GM12864 (cell line): ENCODE measurements at regions not wholly inside any gene's neighbourhood (a gene's known extent, or its start where the extent isn't known, plus 50 kb on each side); places are given as distances from the start of the nearest gene placed in this dataset.

Experiments used
- DNase-seq: peaks from one replicate; pipeline ENCODE4 v3.0.0-alpha.2; 2011; ENCODE audit warnings: low read depth
- H3K4me3 ChIP-seq: 2 replicates; pipeline ENCODE4 v1.5.1; 2011; ENCODE audit warnings: mild to moderate bottlenecking, low read depth, low read length, control low read depth
- CTCF ChIP-seq: IDR thresholded peaks from 2 replicates; pipeline ENCODE4 v1.5.1; 2011; ENCODE audit warnings: low read depth, mild to moderate bottlenecking, moderate library complexity, low read length, control low read depth, inconsistent platforms; ENCODE audit errors: missing control alignments

- TF ChIP-seq CTCF, result no peak
- no peak for DNase-seq
These were observed 102.7 kb upstream of the MLIP start for GRCh38 chr6:54008589-54008988.

GRCh38 chr6:54009052-54009654 lies 102.1 kb upstream of the MLIP start:
- no peak for TF ChIP-seq CTCF
- DNase-seq, result no peak
- no peak overlapping the region for H3K4me3 ChIP-seq

More at GRCh38 chr6:54008589-54008988, 102.7 kb upstream of the MLIP start:
- H3K4me3 ChIP-seq, result no peak overlapping the region

DNA sequence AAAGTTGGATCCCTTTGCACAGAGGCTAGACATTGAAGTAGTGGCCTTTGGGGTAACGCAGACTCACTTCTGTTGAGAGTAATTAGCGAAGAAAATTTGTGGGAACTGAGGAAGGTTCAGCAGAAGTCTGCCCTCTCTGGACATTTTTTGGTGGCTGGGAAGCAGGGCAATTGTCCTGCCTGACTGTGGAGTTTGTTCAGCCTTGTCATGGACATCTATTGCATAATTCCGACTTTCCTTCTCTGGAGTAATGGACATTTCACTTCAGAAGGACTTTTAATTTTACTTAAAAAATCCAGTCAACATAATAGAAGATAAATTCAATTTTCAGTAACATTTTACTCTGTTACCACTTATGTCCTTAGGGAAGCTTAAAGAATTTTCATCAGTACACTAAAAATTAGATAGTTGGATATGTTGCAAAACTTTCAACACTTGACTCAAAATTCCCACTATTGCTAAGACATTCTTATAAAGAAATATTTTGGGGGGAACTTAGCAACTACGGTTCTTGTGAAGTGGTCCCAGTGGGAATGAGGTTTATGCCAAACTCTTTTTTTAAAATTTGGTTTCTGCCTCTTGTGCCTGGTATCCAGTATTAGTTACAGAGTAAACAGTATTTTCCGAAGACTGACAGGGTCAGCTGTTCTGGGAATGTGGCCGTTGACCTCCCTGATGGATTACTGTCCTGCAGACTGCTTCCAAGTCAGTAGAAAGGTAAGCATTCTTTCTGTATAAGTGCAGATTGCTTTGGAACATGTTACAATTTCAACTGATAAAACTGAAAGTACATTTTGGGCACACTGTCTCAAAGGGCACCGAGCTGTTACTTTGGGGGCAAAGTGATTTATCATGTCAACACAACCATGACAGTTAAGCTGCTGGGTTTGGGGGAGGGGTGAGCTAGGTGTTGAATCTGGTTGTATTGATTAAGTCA lies 100.6 kb upstream of the MLIP start:
- no peak for DNase-seq
- no peak for TF ChIP-seq CTCF
- H3K4me3 ChIP-seq, result no peak overlapping the region

- DNase-seq, result no peak
- TF ChIP-seq CTCF, result no peak
- H3K4me3 ChIP-seq, result no peak overlapping the region
These were observed 100.0 kb upstream of the MLIP start for GRCh38 chr6:54011277-54011648.

- no peak overlapping the region for H3K4me3 ChIP-seq
- no peak for DNase-seq
- TF ChIP-seq CTCF, result no peak
These were observed 97.3 kb upstream of the MLIP start for GRCh38 chr6:54013966-54014365.

DNA sequence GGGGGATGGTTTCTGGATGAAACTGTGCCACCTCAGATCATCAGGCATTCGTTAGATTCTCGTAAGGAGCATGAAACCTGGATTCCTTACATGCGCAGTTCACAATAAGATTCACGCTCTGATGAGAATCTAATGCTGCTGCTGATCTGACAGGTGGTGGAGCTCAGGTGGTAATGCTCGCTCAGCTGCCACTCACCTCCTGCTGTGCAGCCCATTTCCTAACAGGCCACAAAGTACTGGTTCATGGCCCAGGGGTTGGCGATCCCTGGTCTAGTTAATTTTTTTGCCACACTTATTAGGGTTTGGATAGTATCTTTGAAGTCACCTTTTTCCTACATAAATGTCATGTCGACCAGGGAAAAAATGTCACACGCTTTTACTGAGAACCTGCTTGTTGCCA lies 96.8 kb upstream of the MLIP start:
- TF ChIP-seq CTCF, result no peak
- no peak overlapping the region for H3K4me3 ChIP-seq
- no peak for DNase-seq
